ENCODE measurements at regions not wholly inside any gene's neighbourhood (a gene's known extent, or its start where the extent isn't known, plus 50 kb on each side); places are given as distances from the start of the nearest gene placed in this dataset.

DNA sequence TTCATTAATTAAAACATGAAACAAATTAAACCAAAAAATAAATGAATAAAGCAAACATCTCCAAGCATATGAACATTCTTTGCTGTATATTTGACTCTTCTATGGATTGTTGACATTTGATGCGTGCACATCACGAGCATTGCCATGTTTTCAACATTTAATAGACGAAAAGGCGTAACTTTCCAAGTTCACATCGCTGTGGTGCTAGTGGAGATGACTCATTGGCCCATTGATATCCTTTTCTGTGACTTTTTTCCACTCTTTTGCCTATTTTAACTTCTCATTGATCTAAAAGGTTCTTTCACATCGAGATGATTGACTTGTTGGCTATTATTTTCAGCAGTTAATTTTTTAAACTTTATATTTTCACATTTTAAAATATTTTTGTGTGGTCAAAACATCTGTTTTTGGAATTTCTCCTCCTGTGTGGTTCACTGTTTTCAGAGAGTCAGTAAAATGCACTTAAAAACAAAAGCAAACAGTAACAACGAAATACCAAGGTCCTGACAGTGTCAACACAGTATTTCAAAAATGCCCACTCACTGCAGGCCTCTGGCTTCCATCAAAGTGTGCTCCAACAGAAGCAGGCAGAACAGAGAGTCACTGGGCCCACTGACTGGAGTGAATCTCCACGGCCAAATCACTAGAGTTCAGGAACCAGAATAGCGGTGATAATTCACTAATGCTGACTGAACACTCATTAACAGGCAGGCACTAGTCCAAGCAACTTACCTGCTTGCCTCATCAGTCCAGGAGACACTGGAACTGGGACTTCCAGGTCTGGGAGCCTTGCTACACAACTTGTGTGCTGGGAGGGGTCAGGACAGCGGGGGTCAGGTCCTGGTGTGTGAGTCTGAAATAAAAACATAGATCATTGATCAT, 372.2 kb upstream of the SMIM21 start:
- no peak for TF ChIP-seq CTCF (IDR thresholded peaks at IDR 0.05; ENCODE audit: low read length)
- TF ChIP-seq EZH2phosphoT487 (IDR thresholded peaks at IDR 0.05; ENCODE audit: low read length): no peak
- TF ChIP-seq EZH2 (optimal IDR thresholded peaks at IDR 0.05; ENCODE audit: low read depth, low read length): no peak
